IPS-20b (cell line): ENCODE measurements at regions not wholly inside any gene's neighbourhood (a gene's known extent, or its start where the extent isn't known, plus 50 kb on each side); places are given as distances from the start of the nearest gene placed in this dataset.

Experiments used
- H3K27ac ChIP-seq: one replicate; pipeline ENCODE4 v1.5.1; 2013; ENCODE audit warnings: low read length
- H3K27me3 ChIP-seq: 2 replicates; pipeline ENCODE4 v1.6.1; 2013; ENCODE audit warnings: mild to moderate bottlenecking, low read length, inconsistent platforms; ENCODE audit not compliant: insufficient read depth
- H3K36me3 ChIP-seq: 2 replicates; pipeline ENCODE4 v1.6.1; 2013; ENCODE audit warnings: low read depth, mild to moderate bottlenecking, inconsistent platforms, low read length, moderate library complexity; ENCODE audit not compliant: insufficient read depth
- H3K4me1 ChIP-seq: 2 replicates; pipeline ENCODE4 v1.6.1; 2013; ENCODE audit warnings: mild to moderate bottlenecking, control low read depth, inconsistent platforms, low read length, moderate library complexity; ENCODE audit not compliant: insufficient read depth
- H3K4me3 ChIP-seq: 2 replicates; pipeline ENCODE4 v1.5.1; 2013; ENCODE audit warnings: mild to moderate bottlenecking, low read length, inconsistent platforms
- H3K9ac ChIP-seq: 2 replicates; pipeline ENCODE4 v1.6.1; 2013; ENCODE audit warnings: low read depth, mild to moderate bottlenecking, inconsistent platforms, low read length, moderate library complexity
- H3K9me3 ChIP-seq: 2 replicates; pipeline ENCODE4 v1.6.1; 2013; ENCODE audit warnings: mild to moderate bottlenecking, low read depth, low read length, inconsistent platforms; ENCODE audit not compliant: insufficient read depth

GRCh38 chr7:156152390-156152789 lies 340.1 kb upstream of the SHH start:
- no peak overlapping the region for H3K4me3 ChIP-seq
- no peaks in the 10 kb centered on the region for H3K36me3 ChIP-seq
- no peaks in the 10 kb centered on the region for H3K9me3 ChIP-seq
- no peak overlapping the region for H3K27ac ChIP-seq
- H3K27me3 ChIP-seq: no peaks in the 10 kb centered on the region
- H3K9ac ChIP-seq: no peak overlapping the region
- H3K4me1 ChIP-seq: peaks cover 8% of the 10 kb centered on the region; the same call in 1 of the 2 replicates

- Histone ChIP-seq H3K36me3 (no peaks in the 10 kb centered on the region), H3K4me3 (no peak overlapping the region), H3K9me3 (no peaks in the 10 kb centered on the region), H3K27me3 (no peaks in the 10 kb centered on the region), H3K4me1 (peaks cover 7% of the 10 kb centered on the region; the same call in 1 of the 2 replicates), H3K9ac (no peak overlapping the region), H3K27ac (no peak overlapping the region)
Observed at GRCh38 chr7:156151658-156152057, 339.4 kb upstream of the SHH start.

GRCh38 chr7:156151078-156151477 lies 338.8 kb upstream of the SHH start:
- H3K27ac ChIP-seq: no peak overlapping the region
- peaks cover 5% of the 10 kb centered on the region; the same call in 1 of the 2 replicates for H3K4me1 ChIP-seq
- H3K9me3 ChIP-seq: no peaks in the 10 kb centered on the region
- H3K9ac ChIP-seq: no peak overlapping the region
- H3K27me3 ChIP-seq: no peaks in the 10 kb centered on the region
- H3K36me3 ChIP-seq: no peaks in the 10 kb centered on the region
- no peak overlapping the region for H3K4me3 ChIP-seq

- H3K4me1 ChIP-seq: peaks cover 5% of the 10 kb centered on the region; the same call in 1 of the 2 replicates
- no peaks in the 10 kb centered on the region for H3K36me3 ChIP-seq
- no peaks in the 10 kb centered on the region for H3K9me3 ChIP-seq
- no peak overlapping the region for H3K4me3 ChIP-seq
- no peak overlapping the region for H3K27ac ChIP-seq
- H3K9ac ChIP-seq: no peak overlapping the region
- H3K27me3 ChIP-seq: no peaks in the 10 kb centered on the region
Observed at GRCh38 chr7:156148995-156149394, 336.7 kb upstream of the SHH start.

- Histone ChIP-seq H3K36me3 (no peaks in the 10 kb centered on the region), H3K27ac (no peak overlapping the region), H3K9me3 (no peaks in the 10 kb centered on the region), H3K9ac (no peak overlapping the region), H3K27me3 (no peaks in the 10 kb centered on the region), H3K4me1 (peaks cover 5% of the 10 kb centered on the region; the same call in 1 of the 2 replicates), H3K4me3 (no peak overlapping the region)
Observed at GRCh38 chr7:156148547-156148946, 336.3 kb upstream of the SHH start.

GRCh38 chr7:156147756-156148504 lies 335.7 kb upstream of the SHH start:
- H3K27ac ChIP-seq: no peak overlapping the region
- H3K4me1 ChIP-seq: peaks cover 5% of the 10 kb centered on the region; the same call in 1 of the 2 replicates
- no peaks in the 10 kb centered on the region for H3K9me3 ChIP-seq
- no peak overlapping the region for H3K4me3 ChIP-seq
- H3K36me3 ChIP-seq: no peaks in the 10 kb centered on the region
- H3K27me3 ChIP-seq: no peaks in the 10 kb centered on the region
- H3K9ac ChIP-seq: no peak overlapping the region

GRCh38 chr7:156147104-156147503 lies 334.8 kb upstream of the SHH start:
- Histone ChIP-seq H3K4me1 (peaks cover 5% of the 10 kb centered on the region; the same call in 1 of the 2 replicates), H3K27me3 (no peaks in the 10 kb centered on the region), H3K36me3 (no peaks in the 10 kb centered on the region), H3K9ac (no peak overlapping the region), H3K9me3 (no peaks in the 10 kb centered on the region), H3K27ac (no peak overlapping the region), H3K4me3 (no peak overlapping the region)

- Histone ChIP-seq H3K36me3 (no peaks in the 10 kb centered on the region), H3K27ac (no peak overlapping the region), H3K4me3 (no peak overlapping the region), H3K9me3 (no peaks in the 10 kb centered on the region), H3K27me3 (no peaks in the 10 kb centered on the region), H3K4me1 (no peaks in the 10 kb centered on the region), H3K9ac (no peak overlapping the region)
Observed at GRCh38 chr7:156145996-156146395, 333.7 kb upstream of the SHH start.

- Histone ChIP-seq H3K27me3 (no peaks in the 10 kb centered on the region), H3K4me1 (no peaks in the 10 kb centered on the region), H3K27ac (no peak overlapping the region), H3K9me3 (no peaks in the 10 kb centered on the region), H3K4me3 (no peak overlapping the region), H3K36me3 (no peaks in the 10 kb centered on the region), H3K9ac (no peak overlapping the region)
Observed at GRCh38 chr7:156145184-156145583, 332.9 kb upstream of the SHH start.

- no peak overlapping the region for H3K27ac ChIP-seq
- H3K9me3 ChIP-seq: no peaks in the 10 kb centered on the region
- no peak overlapping the region for H3K4me3 ChIP-seq
- H3K36me3 ChIP-seq: no peaks in the 10 kb centered on the region
- no peaks in the 10 kb centered on the region for H3K27me3 ChIP-seq
- no peak overlapping the region for H3K9ac ChIP-seq
- no peaks in the 10 kb centered on the region for H3K4me1 ChIP-seq
Observed at GRCh38 chr7:156143683-156144082, 331.4 kb upstream of the SHH start.

GRCh38 chr7:156143158-156143557 lies 330.9 kb upstream of the SHH start:
- Histone ChIP-seq H3K9me3 (no peaks in the 10 kb centered on the region), H3K4me1 (no peaks in the 10 kb centered on the region), H3K36me3 (no peaks in the 10 kb centered on the region), H3K9ac (no peak overlapping the region), H3K4me3 (no peak overlapping the region), H3K27me3 (no peaks in the 10 kb centered on the region), H3K27ac (no peak overlapping the region)

GRCh38 chr7:156141941-156142340 lies 329.7 kb upstream of the SHH start:
- no peaks in the 10 kb centered on the region for H3K36me3 ChIP-seq
- H3K4me3 ChIP-seq: no peak overlapping the region
- no peak overlapping the region for H3K27ac ChIP-seq
- H3K27me3 ChIP-seq: no peaks in the 10 kb centered on the region
- H3K9me3 ChIP-seq: no peaks in the 10 kb centered on the region
- no peaks in the 10 kb centered on the region for H3K4me1 ChIP-seq
- no peak overlapping the region for H3K9ac ChIP-seq
